Activated naive CD8-positive, alpha-beta T cell treated with anti-CD3 and anti-CD28 coated beads, Interleukin-2, amount 10 ng/mL, durations not matched to agents 7 days and 5 days (primary cell): ENCODE measurements at regions not wholly inside any gene's neighbourhood (a gene's known extent, or its start where the extent isn't known, plus 50 kb on each side); places are given as distances from the start of the nearest gene placed in this dataset.
"Not testable (repeated sequence)": the region's sequence is repeated elsewhere in the genome, so short reads cannot be mapped to it uniquely, and the experiment has no call there.

Experiments used
- ATAC-seq: fragments of 150-1000 bp; cut with Tn5 transposase; one replicate; pipeline ENCODE4 v1.10.0; 2021; ENCODE audit warnings: low read depth, moderate library complexity
- POLR2A ChIA-PET: fragments of 350-600 bp; sonication (Branson Sonifier 250); formaldehyde crosslinking; loops from one replicate; lab custom pipeline; 2021; ENCODE audit warnings: antibody characterized with exemption; lab: Charles Lee
- DNase-seq: peaks from one replicate; pipeline ENCODE4 v3.0.0; 2021
- H3K27ac Mint-ChIP-seq: one replicate; pipeline ENCODE4 v1.8.0; 2022; ENCODE audit warnings: mild to moderate bottlenecking, mixed read lengths
- H3K27me3 Mint-ChIP-seq: one replicate; pipeline ENCODE4 v1.8.0; 2022; ENCODE audit warnings: mild to moderate bottlenecking, moderate library complexity, mixed read lengths
- H3K36me3 Mint-ChIP-seq: one replicate; pipeline ENCODE4 v1.8.0; 2021; ENCODE audit warnings: mild to moderate bottlenecking, mixed read lengths
- H3K4me1 Mint-ChIP-seq: one replicate; pipeline ENCODE4 v1.8.0; 2021; ENCODE audit warnings: mixed read lengths
- H3K4me3 Mint-ChIP-seq: one replicate; pipeline ENCODE4 v1.8.0; 2022; ENCODE audit warnings: mild to moderate bottlenecking, moderate library complexity, mixed read lengths
- H3K9me3 Mint-ChIP-seq: one replicate; pipeline ENCODE4 v1.8.0; 2021; ENCODE audit warnings: mixed read lengths

DNA sequence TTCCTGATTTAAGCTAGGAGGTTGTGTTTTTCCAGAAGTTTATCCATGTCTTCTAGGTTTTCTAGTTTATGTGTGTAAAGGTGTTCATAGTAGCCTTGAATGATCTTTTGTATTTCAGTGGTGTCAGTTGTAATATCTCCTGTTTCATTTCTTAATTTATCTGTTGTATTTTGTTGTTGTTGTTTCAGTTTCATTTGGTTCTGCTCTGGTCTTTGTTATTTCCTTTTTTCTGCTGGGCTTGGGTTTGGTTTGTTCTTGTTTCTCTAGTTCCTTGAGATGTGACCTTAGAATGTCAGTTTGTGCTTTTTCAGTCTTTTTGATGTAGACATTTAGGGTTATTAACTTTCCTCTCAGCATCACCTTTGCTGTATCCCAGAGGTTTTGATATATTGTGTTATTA lies 62.8 kb downstream of the SCP2D1 start:
- H3K4me3 Mint-ChIP-seq, H3K36me3 Mint-ChIP-seq, H3K9me3 Mint-ChIP-seq, POLR2A ChIA-PET, DNase-seq, H3K27me3 Mint-ChIP-seq, H3K4me1 Mint-ChIP-seq, H3K27ac Mint-ChIP-seq, ATAC-seq: not testable (repeated sequence)

DNA sequence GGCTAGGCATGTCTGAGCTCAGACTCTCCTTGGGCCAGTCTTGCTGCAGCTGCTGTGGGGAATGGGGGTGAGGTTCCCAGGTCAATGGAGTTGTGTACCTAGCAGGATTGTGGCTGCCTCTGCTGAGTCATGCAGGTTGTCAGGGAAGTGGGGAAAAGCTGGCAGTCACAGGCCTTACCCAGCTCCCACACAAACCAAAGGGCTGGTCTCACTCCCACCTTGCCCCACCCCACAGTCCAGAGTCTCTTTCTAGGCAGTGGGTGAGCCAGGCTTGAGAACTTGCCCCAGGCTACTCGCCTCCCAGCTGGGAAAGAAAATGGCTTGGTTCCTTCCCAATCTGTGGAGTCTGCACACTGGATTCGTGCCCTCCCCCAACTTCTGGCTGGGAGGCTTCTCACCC lies 65.7 kb downstream of the SCP2D1 start:
- no peak overlapping the region for H3K4me3 Mint-ChIP-seq
- H3K27me3 Mint-ChIP-seq, result peaks cover 7% of the 10 kb centered on the region
- DNase-seq (no peak), ATAC-seq (no peak)
- H3K36me3 Mint-ChIP-seq, result no peaks in the 10 kb centered on the region
- H3K27ac Mint-ChIP-seq, result no peak overlapping the region
- H3K4me1 Mint-ChIP-seq, result peaks cover 3% of the 10 kb centered on the region
- POLR2A ChIA-PET, result no interaction called here
- no peaks in the 10 kb centered on the region for H3K9me3 Mint-ChIP-seq

GRCh38 chr20:18886756-18887155 lies 73.2 kb downstream of the SCP2D1 start:
- H3K4me3 Mint-ChIP-seq, result no peak overlapping the region
- no peak for ATAC-seq
- no peak for DNase-seq
- no peaks in the 10 kb centered on the region for H3K36me3 Mint-ChIP-seq
- H3K27ac Mint-ChIP-seq, result no peak overlapping the region
- no peaks in the 10 kb centered on the region for H3K9me3 Mint-ChIP-seq
- no peaks in the 10 kb centered on the region for H3K4me1 Mint-ChIP-seq
- H3K27me3 Mint-ChIP-seq, result peaks cover 8% of the 10 kb centered on the region
- POLR2A ChIA-PET, result no interaction called here

- no peak overlapping the region for H3K4me3 Mint-ChIP-seq
- POLR2A ChIA-PET, result no interaction called here
These were observed 88.6 kb downstream of the SCP2D1 start for GRCh38 chr20:18901980-18902737.

DNA sequence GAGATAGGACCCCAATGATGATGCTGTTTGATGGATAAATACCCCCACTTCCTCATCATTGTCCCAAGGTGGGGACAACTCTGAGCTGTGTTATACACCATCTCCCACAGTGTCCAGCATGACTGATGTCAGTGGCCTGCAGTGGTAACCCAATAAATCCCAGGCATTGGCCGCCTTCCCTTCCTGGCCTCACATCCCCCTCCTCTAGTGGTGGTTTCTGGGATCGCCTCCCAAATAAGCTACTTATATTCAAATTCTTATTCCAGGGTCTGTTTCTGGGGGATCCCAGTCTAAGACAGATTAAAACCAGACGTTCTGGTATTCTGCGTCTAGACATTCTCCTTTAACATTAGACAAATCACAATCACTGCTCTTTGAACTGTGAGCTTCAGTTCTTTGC lies 90.6 kb downstream of the SCP2D1 start:
- DNase-seq, result no peak
- no peak overlapping the region for H3K27ac Mint-ChIP-seq

More at GRCh38 chr20:18901980-18902737, 88.6 kb downstream of the SCP2D1 start:
- no peaks in the 10 kb centered on the region for H3K36me3 Mint-ChIP-seq
- H3K9me3 Mint-ChIP-seq, result no peaks in the 10 kb centered on the region
- H3K27ac Mint-ChIP-seq, result no peak overlapping the region
- DNase-seq (no peak), ATAC-seq (no peak)
- no peaks in the 10 kb centered on the region for H3K4me1 Mint-ChIP-seq
- no peaks in the 10 kb centered on the region for H3K27me3 Mint-ChIP-seq

DNA sequence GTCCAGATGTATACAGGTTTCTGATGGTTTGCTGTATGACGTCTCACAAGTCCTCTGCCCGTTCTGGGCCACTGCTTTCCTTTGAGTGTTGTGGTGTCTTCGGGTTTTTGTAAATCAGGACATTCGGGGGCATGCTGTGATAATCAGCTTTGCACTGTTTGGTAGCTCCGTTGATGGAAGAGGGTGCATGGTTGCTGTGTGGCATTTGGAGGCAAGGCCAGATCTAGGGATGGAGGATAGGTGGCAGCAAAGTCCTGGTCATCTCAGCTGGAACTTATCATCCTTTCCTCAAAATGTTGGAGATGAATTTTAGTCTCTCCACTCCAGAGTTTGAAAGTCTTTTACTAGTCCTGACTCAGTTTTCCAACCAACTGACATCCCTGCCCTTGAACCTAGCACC lies 91.0 kb downstream of the SCP2D1 start:
- Mint-ChIP-seq H3K9me3 (no peaks in the 10 kb centered on the region), H3K27me3 (no peaks in the 10 kb centered on the region), H3K4me3 (no peak overlapping the region), H3K36me3 (no peaks in the 10 kb centered on the region), H3K27ac (no peak overlapping the region), H3K4me1 (no peaks in the 10 kb centered on the region)
- DNase-seq, result no peak
- no peak for ATAC-seq
- POLR2A ChIA-PET, result no interaction called here

More for the DNA sequence above, 90.6 kb downstream of the SCP2D1 start:
- Mint-ChIP-seq H3K36me3 (no peaks in the 10 kb centered on the region), H3K9me3 (no peaks in the 10 kb centered on the region), H3K4me3 (no peak overlapping the region), H3K4me1 (no peaks in the 10 kb centered on the region), H3K27me3 (no peaks in the 10 kb centered on the region)
- POLR2A ChIA-PET, result no interaction called here
- no peak for ATAC-seq

- H3K27ac Mint-ChIP-seq, result no peak overlapping the region
These were observed 92.5 kb downstream of the SCP2D1 start for GRCh38 chr20:18906046-18906445.

GRCh38 chr20:18907353-18907752 lies 93.8 kb downstream of the SCP2D1 start:
- H3K36me3 Mint-ChIP-seq, result no peaks in the 10 kb centered on the region
- DNase-seq (no peak), ATAC-seq (no peak)
- no peaks in the 10 kb centered on the region for H3K9me3 Mint-ChIP-seq
- no peak overlapping the region for H3K4me3 Mint-ChIP-seq
- H3K27me3 Mint-ChIP-seq, result peaks cover 9% of the 10 kb centered on the region
- POLR2A ChIA-PET, result no interaction called here
- no peaks in the 10 kb centered on the region for H3K4me1 Mint-ChIP-seq
- H3K27ac Mint-ChIP-seq, result no peak overlapping the region

More at GRCh38 chr20:18906046-18906445, 92.5 kb downstream of the SCP2D1 start:
- no peak for ATAC-seq
- POLR2A ChIA-PET, result no interaction called here
- Mint-ChIP-seq H3K9me3 (no peaks in the 10 kb centered on the region), H3K4me3 (no peak overlapping the region), H3K36me3 (no peaks in the 10 kb centered on the region), H3K4me1 (no peaks in the 10 kb centered on the region), H3K27me3 (peaks cover 2% of the 10 kb centered on the region)
- DNase-seq, result no peak

DNA sequence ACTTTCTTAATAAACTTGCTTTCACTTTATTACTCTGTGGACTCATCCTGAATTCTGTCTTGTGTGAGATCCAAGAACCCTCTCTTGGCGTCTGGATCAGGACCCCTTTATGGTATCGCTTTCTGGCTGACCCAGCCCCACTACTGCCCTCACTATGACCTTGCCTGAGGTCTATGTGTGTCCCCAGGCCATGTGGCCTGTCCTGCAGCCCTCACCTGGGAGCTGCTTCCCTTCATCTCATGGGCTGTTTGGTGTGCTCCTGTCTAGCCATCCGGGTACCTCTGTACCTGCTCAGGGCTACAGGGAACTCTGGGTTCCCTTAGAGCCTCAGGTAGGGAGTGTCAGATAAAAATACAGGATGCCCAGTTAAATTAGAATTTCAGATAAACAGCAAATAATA lies 94.5 kb downstream of the SCP2D1 start:
- Mint-ChIP-seq H3K4me1 (no peaks in the 10 kb centered on the region), H3K4me3 (no peak overlapping the region), H3K9me3 (no peaks in the 10 kb centered on the region), H3K27ac (no peak overlapping the region), H3K27me3 (peaks cover 9% of the 10 kb centered on the region), H3K36me3 (no peaks in the 10 kb centered on the region)
- no peak for ATAC-seq
- DNase-seq, result no peak
- POLR2A ChIA-PET, result no interaction called here

GRCh38 chr20:18909254-18909653 lies 95.7 kb downstream of the SCP2D1 start:
- H3K4me3 Mint-ChIP-seq, result no peak overlapping the region
- H3K27ac Mint-ChIP-seq, result no peak overlapping the region
- H3K27me3 Mint-ChIP-seq, result peaks cover 9% of the 10 kb centered on the region
- POLR2A ChIA-PET, result no interaction called here
- no peaks in the 10 kb centered on the region for H3K4me1 Mint-ChIP-seq
- H3K36me3 Mint-ChIP-seq, result no peaks in the 10 kb centered on the region
- DNase-seq (no peak), ATAC-seq (no peak)
- H3K9me3 Mint-ChIP-seq, result no peaks in the 10 kb centered on the region

DNA sequence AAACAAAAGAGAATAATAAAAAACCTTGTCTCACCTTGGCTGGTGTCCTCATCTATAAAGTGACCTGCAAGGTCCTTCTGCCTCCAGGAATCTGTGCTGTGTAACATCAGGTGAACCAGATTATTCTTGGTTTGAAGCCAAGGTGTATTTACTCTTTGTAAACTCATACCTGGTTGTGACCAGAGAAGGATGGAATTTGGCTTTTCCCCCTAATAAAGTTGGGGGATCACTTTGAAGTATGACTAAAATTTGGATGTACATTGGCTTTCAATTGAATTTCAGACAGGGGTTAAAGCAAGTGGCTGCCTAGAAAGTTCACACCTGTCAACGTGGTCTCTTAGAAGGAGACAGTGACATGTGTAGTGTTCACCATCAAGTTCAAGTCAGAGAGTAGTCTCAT lies 100.1 kb downstream of the SCP2D1 start:
- Mint-ChIP-seq H3K4me1 (no peaks in the 10 kb centered on the region), H3K36me3 (no peaks in the 10 kb centered on the region), H3K27ac (no peak overlapping the region), H3K9me3 (no peaks in the 10 kb centered on the region), H3K4me3 (no peak overlapping the region), H3K27me3 (peaks cover 10% of the 10 kb centered on the region)
- DNase-seq, result no peak
- POLR2A ChIA-PET, result no interaction called here
- ATAC-seq, result no peak

GRCh38 chr20:18914796-18915195 lies 101.2 kb downstream of the SCP2D1 start:
- no peak overlapping the region for H3K4me3 Mint-ChIP-seq
- H3K9me3 Mint-ChIP-seq, result no peaks in the 10 kb centered on the region
- POLR2A ChIA-PET, result no interaction called here
- H3K4me1 Mint-ChIP-seq, result no peaks in the 10 kb centered on the region
- no peaks in the 10 kb centered on the region for H3K36me3 Mint-ChIP-seq
- peaks cover 10% of the 10 kb centered on the region for H3K27me3 Mint-ChIP-seq
- DNase-seq, result no peak
- no peak overlapping the region for H3K27ac Mint-ChIP-seq
- ATAC-seq, result no peak

GRCh38 chr20:18916886-18917750 lies 103.5 kb downstream of the SCP2D1 start:
- Mint-ChIP-seq H3K36me3 (no peaks in the 10 kb centered on the region), H3K9me3 (no peaks in the 10 kb centered on the region), H3K4me1 (no peaks in the 10 kb centered on the region), H3K27ac (no peak overlapping the region), H3K4me3 (no peak overlapping the region), H3K27me3 (peaks cover 2% of the 10 kb centered on the region)
- ATAC-seq (no peak), DNase-seq (no peak)
- POLR2A ChIA-PET, result no interaction called here

GRCh38 chr20:18919996-18920395 lies 106.4 kb downstream of the SCP2D1 start:
- Mint-ChIP-seq H3K36me3 (no peaks in the 10 kb centered on the region), H3K27ac (no peak overlapping the region), H3K4me3 (no peak overlapping the region), H3K4me1 (no peaks in the 10 kb centered on the region), H3K9me3 (no peaks in the 10 kb centered on the region), H3K27me3 (peaks cover 4% of the 10 kb centered on the region)
- POLR2A ChIA-PET, result no interaction called here
- DNase-seq (no peak), ATAC-seq (no peak)
